Endometrium (tissue), 2 donors: ENCODE measurements at regions not wholly inside any gene's neighbourhood (a gene's known extent, or its start where the extent isn't known, plus 50 kb on each side); places are given as distances from the start of the nearest gene placed in this dataset.
"Not testable (repeated sequence)": the region's sequence is repeated elsewhere in the genome, so short reads cannot be mapped to it uniquely, and the experiment has no call there.

Source experiments
- FAIRE-seq: peaks from 2 replicates; lab custom pipeline; 2012; peaks lifted over from hg19 to GRCh38; lab: Jason Lieb, UNC
- donor health status: control.
- donor health status: control.

DNA sequence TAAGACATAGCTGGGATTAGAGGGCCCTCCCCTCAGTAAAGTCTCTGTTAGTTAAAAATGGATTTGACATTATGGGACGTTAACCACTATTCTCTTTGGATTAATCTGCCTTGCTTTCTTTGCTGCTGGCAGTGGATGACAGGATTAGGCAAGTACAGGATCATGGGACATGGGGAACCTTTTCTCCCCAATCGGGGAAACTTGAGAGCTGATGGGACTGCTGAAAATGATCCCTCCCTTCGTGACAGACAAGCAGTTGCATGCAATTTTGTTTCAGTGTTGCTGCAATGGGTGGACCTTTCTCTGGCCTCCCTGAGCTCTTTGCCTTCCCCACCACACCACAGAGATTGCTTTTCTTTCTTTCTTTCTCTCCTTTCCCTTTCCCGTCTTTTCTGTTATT is 120.2 kb upstream of the BANK1 start:
- FAIRE-seq = no peak

DNA sequence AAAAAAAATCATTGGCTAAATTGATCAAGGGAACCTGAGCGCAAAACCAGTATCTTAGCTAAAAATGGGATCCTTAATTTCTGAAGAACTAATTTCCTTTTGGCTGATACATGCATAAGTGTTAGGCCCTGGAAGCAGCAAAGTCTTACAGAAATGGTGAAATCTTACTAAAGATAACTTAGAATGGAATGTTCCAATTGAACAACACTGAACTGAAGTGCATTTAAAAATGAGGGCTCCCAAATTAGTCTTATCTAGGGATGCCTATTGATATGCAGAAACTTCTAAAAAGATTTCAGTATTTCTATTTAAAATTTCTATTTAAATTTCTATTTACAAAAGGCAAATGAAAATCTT is 120.7 kb upstream of the BANK1 start:
- FAIRE-seq = no peak

DNA sequence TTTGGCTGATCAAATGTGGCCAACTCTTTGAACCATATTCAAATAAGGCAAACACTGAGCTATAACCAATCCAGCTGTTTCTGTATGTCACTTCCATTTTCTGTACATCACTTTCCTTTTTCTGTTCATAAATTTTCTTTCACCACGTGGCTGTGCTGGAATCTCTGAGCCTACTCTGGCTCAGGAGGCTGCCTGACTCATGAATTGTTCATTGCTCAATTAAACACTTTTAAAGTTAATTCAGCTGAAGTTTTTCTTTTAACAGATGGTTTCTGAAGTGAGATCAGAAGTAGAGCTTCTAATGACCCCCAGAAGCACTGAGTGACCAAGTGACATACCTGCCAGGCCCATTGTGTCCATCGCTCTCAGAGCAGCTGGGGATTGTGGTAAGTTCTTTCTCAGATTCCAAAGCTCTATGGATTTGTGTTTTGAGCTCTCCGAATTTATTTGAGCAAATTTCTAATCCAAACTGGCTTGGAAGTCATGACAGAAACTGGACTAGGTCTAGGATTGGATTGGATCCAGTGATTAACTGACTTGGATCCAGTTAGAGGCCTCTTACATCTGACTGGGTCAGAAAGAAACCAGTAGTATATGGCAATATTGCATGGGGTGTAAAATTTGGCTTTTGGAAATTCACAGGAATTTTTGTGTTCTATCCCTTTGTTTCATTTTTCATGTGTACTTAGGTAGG is 121.2 kb upstream of the BANK1 start:
- no peak for FAIRE-seq

DNA sequence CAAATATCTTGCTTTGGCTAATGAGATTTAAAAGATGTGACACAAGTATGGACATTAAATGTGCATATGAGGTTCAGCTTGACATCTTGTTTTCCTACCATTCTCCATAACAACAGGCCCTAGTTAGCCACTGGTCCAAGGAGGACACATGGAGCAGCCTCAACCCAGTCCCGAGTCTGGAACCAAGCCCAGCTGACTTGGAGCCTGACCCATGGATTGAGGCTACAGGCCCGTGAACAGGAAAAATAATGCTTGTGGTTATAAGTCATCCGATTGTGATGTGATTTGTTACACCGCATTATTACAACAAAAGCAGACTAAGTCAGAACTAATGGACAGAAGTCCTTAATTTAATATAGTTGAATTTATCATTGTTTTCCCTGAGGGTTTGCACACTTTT is 123.2 kb upstream of the BANK1 start:
- no peak for FAIRE-seq

GRCh38 chr4:101660607-101661006 is 129.9 kb upstream of the BANK1 start:
- no peak for FAIRE-seq

- no peak for FAIRE-seq
These were observed 134.7 kb upstream of the BANK1 start for GRCh38 chr4:101655857-101656256.

DNA sequence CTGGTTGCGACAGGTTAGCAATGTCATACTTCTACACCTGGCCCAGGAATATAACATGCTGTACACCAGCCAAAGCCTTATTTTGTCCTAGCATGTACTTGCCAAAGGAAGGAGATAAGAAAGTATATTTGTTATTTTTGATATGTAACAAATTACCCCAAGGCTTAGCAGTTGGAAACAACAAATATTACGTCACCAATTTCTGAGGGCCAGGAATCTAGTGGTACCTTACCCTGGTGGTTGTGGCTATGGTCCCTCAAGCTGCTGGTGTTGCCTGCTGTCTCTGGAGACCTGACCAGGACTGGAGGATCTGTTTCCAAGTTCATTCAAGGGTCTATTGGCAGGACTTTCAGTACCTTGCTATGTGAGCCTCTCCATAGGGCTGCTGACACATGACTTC is 135.5 kb upstream of the BANK1 start:
- FAIRE-seq = no peak

GRCh38 chr4:101651778-101652177 is 138.8 kb upstream of the BANK1 start:
- no peak for FAIRE-seq

DNA sequence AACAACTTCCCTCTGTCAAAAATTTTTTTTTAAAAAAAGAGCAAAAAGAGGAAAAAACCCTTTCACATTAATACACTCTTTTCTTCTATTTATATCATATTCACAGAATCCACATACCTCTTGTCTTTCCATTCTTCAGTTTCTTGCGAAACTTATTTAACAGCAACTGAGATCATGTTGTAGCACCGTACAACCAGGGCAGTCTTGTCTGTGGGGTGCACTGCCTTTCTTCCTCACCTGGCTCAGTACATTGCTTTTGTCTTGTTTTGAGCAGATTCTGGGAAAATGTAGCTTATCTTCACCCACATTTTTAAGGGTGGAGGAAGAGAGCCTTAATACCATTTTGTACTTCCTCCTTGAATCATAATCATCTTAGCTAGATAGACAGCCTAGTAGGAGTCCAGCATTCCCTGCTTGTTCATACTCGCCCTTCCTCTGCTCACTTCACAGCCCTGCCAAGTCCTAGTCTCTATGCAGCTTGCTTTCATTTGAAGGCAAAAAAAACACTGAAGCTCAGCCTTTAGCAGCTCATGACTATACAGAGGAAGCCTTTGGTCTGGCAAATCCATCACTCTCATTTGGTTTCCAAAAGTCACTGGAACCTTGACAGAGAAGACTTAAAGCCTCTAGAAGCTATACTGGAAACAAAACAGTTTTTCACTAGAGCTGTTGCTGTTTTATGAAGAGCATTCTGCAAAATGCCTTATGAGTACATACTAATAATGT is 140.6 kb upstream of the BANK1 start:
- FAIRE-seq = no peak

GRCh38 chr4:101647710-101648034 is 142.9 kb upstream of the BANK1 start:
- no peak for FAIRE-seq

DNA sequence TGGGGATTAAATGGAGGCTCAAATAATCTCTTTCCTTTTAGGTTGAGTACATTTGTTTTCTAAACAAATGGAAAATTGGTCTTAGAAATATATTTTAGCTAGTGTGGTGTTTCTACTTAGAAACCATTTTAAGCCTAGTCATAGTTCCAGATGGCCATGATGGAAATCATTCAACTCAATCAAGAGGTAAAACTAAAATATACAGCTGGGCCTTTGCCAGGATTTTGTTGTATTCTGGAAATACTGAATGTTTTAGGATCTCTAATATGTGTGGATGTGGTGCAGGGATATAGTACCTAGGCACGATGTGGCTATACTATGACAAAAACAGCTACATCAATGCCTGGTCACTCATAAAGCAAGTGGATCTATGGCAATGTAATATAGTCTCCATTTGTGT is 146.0 kb upstream of the BANK1 start:
- FAIRE-seq = no peak

DNA sequence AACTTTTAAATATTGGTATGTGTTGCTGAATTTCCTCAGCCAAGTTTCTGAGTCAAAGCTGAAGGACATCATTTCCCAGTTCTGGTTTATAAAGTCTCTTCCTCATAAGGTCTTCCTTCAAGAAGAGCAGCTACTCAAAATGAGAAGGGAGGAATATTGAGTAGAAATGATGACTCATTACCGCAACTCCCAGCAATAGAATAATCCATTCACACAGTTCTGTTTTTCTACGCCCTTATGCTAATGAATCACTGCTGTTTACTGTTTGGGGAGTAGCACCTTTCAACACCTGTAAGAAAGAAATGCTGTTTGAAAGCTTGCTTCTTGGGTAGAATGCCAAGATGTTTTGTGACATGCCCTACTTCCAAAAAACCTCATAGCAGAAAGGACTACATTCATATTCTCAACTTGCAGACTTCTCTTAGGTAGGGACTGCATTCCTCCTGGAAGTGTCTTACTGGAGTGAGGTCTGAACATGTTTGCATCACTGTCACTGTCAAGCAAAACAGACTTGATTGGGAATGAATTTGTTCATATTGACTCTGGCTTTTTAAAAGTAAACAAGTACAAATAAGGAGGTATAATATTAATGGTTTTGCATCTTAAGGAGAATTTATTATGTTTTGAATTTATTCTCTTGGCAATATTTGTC is 147.2 kb upstream of the BANK1 start:
- no peak for FAIRE-seq

- not testable (repeated sequence) for FAIRE-seq
These were observed 157.8 kb upstream of the BANK1 start for GRCh38 chr4:101632766-101633165.

DNA sequence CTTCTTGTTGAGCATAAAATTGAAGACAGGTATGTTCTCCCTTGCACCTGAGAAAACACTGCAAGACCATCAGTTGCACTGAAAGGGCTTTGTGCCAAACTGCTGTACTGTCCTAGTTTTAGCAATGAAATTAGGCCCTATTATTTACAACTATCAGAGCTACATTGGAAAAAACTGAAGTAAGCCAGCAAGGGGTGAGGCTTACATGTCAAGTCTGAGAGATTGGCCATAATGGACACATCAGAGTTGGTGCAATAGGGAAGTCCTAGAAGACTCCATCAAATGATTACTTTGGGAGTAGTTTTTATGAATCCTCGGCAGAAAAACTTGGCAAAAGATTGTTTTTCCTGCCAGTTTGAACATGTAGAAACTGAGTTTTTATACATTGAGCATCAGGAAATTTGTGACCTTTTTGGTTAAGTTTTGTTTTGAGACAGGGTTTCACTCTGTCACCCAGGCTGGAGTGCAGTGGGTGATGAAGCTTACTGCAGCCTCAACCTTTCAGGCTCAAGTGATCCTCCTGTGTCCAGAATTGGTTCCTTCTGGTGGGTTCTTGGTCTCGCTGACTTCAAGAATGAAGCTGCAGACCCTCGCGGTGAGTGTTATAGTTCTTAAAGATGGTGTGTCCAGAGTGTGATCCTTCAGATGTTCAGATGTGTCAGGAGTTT is 160.1 kb upstream of the BANK1 start:
- no peak for FAIRE-seq

DNA sequence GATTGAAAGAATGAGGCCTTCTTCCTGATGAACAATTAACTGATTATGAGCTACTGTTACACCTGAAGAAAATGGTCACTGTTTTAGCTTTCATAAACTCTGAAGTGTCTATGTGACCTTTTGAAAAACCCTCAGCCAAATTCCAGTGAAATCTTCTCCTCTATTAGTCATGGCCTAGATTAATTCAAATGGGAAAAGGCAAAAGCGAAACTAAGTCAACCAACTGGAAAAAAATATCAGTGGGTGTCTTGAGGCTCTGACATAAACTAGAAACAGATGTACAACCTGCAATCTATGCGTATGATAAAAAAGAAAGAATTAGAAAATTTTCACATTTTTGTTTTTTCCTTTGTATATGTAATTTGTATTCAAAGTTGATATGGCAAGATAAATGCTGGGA is 169.4 kb upstream of the BANK1 start:
- no peak for FAIRE-seq

GRCh38 chr4:101615652-101616051 is 174.9 kb upstream of the BANK1 start:
- FAIRE-seq = no peak

DNA sequence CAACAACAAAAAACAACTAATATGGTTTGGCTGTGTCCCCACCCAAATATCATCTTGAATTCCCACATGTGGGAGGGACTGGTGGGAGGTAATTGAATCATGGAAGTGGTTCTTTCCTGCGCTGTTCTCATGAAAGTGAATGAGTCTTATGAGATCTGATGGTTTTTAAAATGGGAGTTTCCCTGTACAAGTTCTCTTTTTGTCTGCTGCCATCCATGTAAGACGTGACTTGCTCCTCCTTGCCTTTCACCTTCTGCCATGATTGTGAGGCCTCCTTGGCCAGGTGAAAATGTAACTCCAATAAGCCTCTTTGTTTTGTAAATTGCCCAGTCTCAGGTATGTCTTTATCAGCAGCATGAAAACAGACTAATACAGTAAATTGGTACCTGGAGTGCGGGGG is 183.5 kb upstream of the BANK1 start:
- not testable (repeated sequence) for FAIRE-seq

DNA sequence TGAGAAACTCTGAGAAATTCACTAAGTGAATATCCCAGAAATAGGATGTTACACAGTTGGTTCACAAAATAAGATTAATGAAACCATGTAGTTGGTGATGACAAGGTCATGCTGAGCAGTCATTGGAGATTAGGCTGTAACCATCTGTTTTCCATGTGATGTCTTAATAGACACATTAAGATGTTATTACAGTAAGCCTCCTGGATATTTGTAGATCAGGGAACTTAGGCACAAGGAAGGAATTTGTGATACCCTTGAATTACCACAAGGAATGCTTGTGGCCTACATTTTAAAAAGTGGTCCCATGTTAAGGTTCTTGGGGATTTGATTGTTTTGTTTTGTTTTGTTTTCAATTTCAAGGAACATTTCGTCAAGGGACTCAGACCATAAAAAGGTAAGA is 185.6 kb upstream of the BANK1 start:
- FAIRE-seq = no peak

- no peak for FAIRE-seq
These were observed 190.2 kb upstream of the BANK1 start for GRCh38 chr4:101600287-101600686.

DNA sequence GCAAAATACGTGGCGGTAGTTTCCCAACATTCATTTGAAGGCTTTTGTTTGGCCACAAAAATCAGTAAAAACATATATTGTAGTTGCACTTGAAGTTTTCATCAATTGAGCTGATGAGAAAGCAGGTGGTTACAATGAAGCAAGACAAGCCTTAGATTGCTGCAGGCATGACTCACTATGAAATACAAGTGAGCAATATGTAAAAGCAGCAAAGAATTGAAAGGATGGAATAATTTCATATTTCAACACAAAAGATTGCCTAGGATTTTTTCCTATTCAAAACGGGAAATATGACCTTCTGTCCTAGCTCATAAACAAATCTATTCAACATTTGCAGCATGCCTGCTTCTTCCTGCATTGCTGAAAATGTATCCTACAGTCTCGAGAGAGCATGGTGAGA is 190.9 kb upstream of the BANK1 start:
- FAIRE-seq = no peak

DNA sequence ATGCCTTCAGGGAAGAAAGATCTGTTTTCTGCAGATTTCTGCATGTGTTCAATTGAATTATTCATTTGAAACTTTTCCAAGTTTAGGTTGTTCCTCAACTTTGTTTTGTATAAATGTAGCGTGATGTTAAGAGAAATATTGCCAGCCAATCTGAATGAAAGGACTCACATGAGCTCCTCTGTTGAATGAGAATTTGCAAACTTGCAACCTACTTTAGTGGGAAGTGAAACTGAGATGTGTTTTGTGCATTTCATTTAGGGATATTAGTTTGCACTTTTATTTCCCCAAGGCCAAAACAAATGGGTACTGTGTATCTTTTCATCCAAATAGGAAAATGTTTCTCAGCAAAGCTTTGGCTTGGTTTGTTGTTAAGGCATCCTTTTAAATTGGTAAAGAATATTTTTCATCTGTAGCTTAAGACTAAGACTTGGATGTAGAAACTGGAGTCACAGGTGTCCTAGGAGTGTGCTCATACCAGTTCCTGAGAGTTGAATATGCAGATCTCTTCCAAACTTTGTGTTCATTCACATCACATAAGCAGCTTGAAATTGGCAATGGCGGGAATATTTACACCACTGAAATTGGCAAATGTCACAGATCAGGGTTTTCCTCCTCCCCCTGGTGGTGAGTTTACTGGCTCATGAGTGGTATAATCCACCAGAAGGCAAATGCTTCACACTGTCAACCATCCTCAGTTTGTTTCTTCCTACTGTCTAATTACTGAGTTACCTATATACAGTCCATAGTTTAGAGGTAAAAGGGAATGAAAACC is 193.6 kb upstream of the BANK1 start:
- no peak for FAIRE-seq

GRCh38 chr4:101594588-101594987 is 195.9 kb upstream of the BANK1 start:
- no peak for FAIRE-seq
